KBM-7 (cell line): ENCODE measurements at regions not wholly inside any gene's neighbourhood (a gene's known extent, or its start where the extent isn't known, plus 50 kb on each side); places are given as distances from the start of the nearest gene placed in this dataset.
"Not testable (repeated sequence)": the region's sequence is repeated elsewhere in the genome, so short reads cannot be mapped to it uniquely, and the experiment has no call there.

Experiments
- DNase-seq: peaks from one replicate; pipeline ENCODE4 v3.0.0-alpha.2; 2015
- in situ Hi-C: fragments of 300-500 bp; cut with MboI; formaldehyde crosslinking; loops from 2 replicates; pipeline ENCODE4 v1.14.3; 2020; ENCODE audit warnings: low sequenced_read_pairs, low pct_unique_long_range_greater_than_20kb, mixed read lengths

- no peak for DNase-seq
- in situ Hi-C loops, result no loop called here
These were observed 302.6 kb downstream of the NUP35 start for GRCh38 chr2:183426825-183427224.

- DNase-seq, result no peak
- in situ Hi-C loops, result no loop called here
These were observed 303.3 kb downstream of the NUP35 start for GRCh38 chr2:183427558-183427957.

GRCh38 chr2:183428881-183429280 is 304.6 kb downstream of the NUP35 start:
- in situ Hi-C loops, result no loop called here
- no peak for DNase-seq

- in situ Hi-C loops, result no loop called here
- no peak for DNase-seq
These were observed 314.3 kb downstream of the NUP35 start for GRCh38 chr2:183438541-183438940.

- in situ Hi-C loops, result no loop called here
- DNase-seq, result no peak
These were observed 330.8 kb downstream of the NUP35 start for GRCh38 chr2:183455056-183455455.

- in situ Hi-C loops, result no loop called here
- no peak for DNase-seq
These were observed 331.9 kb downstream of the NUP35 start for GRCh38 chr2:183456177-183456576.

GRCh38 chr2:183458460-183458859 is 334.2 kb downstream of the NUP35 start:
- DNase-seq, result no peak
- in situ Hi-C loops, result no loop called here

GRCh38 chr2:183459466-183459865 is 335.2 kb downstream of the NUP35 start:
- in situ Hi-C loops, result no loop called here

GRCh38 chr2:183463821-183464220 is 339.6 kb downstream of the NUP35 start:
- in situ Hi-C loops, result no loop called here
- no peak for DNase-seq

More at GRCh38 chr2:183459466-183459865, 335.2 kb downstream of the NUP35 start:
- DNase-seq, result no peak

GRCh38 chr2:183465048-183465447 is 340.8 kb downstream of the NUP35 start:
- no peak for DNase-seq
- in situ Hi-C loops, result no loop called here

- no peak for DNase-seq
- in situ Hi-C loops, result no loop called here
These were observed 350.9 kb downstream of the NUP35 start for GRCh38 chr2:183474912-183475695.

- no peak for DNase-seq
- in situ Hi-C loops, result no loop called here
These were observed 352.2 kb downstream of the NUP35 start for GRCh38 chr2:183476490-183476889.

GRCh38 chr2:183477296-183477695 is 353.1 kb downstream of the NUP35 start:
- in situ Hi-C loops, result no loop called here
- DNase-seq, result no peak

GRCh38 chr2:183478941-183479595 is 354.8 kb downstream of the NUP35 start:
- DNase-seq, in situ Hi-C loops: not testable (repeated sequence)

- in situ Hi-C loops, result no loop called here
- DNase-seq, result no peak
These were observed 363.1 kb downstream of the NUP35 start for GRCh38 chr2:183487326-183487725.

GRCh38 chr2:183488421-183488820 is 364.2 kb downstream of the NUP35 start:
- in situ Hi-C loops, result no loop called here
- no peak for DNase-seq

GRCh38 chr2:183490489-183490888 is 366.2 kb downstream of the NUP35 start:
- no peak for DNase-seq
- in situ Hi-C loops, result no loop called here

- in situ Hi-C loops, result no loop called here
- no peak for DNase-seq
These were observed 366.7 kb downstream of the NUP35 start for GRCh38 chr2:183490914-183491313.

- DNase-seq, result no peak
- in situ Hi-C loops, result no loop called here
These were observed 368.8 kb downstream of the NUP35 start for GRCh38 chr2:183493040-183493439.

GRCh38 chr2:183495079-183495478 is 370.8 kb downstream of the NUP35 start:
- no peak for DNase-seq

More at GRCh38 chr2:183495079-183495478, 370.8 kb downstream of the NUP35 start:
- in situ Hi-C loops, result no loop called here
